GM23338 (cell line): ENCODE measurements at regions not wholly inside any gene's neighbourhood (a gene's known extent, or its start where the extent isn't known, plus 50 kb on each side); places are given as distances from the start of the nearest gene placed in this dataset.

ENCODE experiments used
- ATAC-seq: fragments of 200-7000 bp; cut with Tn5 transposase; 3 replicates; pipeline ENCODE4 v1.9.1; 2020
- DNase-seq: peaks from one replicate; pipeline ENCODE4 v3.0.0-alpha.2; 2015; ENCODE audit warnings: low spot score
- H2AFZ ChIP-seq: fragments of 200-600 bp; sonication (generic); 2 replicates; pipeline ENCODE4 v1.8.0; 2016; ENCODE audit warnings: antibody characterized with exemption, mild to moderate bottlenecking, moderate library complexity
- H3F3A ChIP-seq: fragments of 200-600 bp; sonication (generic); replicated peaks from 2 replicates; pipeline ENCODE4 v1.8.0; 2017; ENCODE audit warnings: antibody characterized with exemption, mixed run types, low read depth
- H3K27ac ChIP-seq: fragments of 200-600 bp; sonication (generic); 2 replicates; pipeline ENCODE4 v1.6.1; 2016; ENCODE audit warnings: low read depth
- H3K27me3 ChIP-seq: fragments of 200-600 bp; sonication (generic); 2 replicates; pipeline ENCODE4 v1.8.0; 2016; ENCODE audit warnings: mild to moderate bottlenecking, mixed run types, moderate library complexity; ENCODE audit not compliant: insufficient read depth
- H3K36me3 ChIP-seq: fragments of 200-600 bp; sonication (generic); 2 replicates; pipeline ENCODE4 v1.8.0; 2016; ENCODE audit warnings: mild to moderate bottlenecking; ENCODE audit not compliant: insufficient read depth
- H3K4me1 ChIP-seq: fragments of 200-600 bp; sonication (generic); 2 replicates; pipeline ENCODE4 v1.8.0; 2016; ENCODE audit warnings: mild to moderate bottlenecking, moderate library complexity; ENCODE audit not compliant: insufficient read depth
- H3K4me2 ChIP-seq: fragments of 200-600 bp; sonication (generic); 2 replicates; pipeline ENCODE4 v1.7.1; 2017; ENCODE audit warnings: mixed run types
- H3K4me3 ChIP-seq: fragments of 200-600 bp; sonication (generic); 2 replicates; pipeline ENCODE4 v1.6.1; 2016; ENCODE audit warnings: mixed run types
- H3K79me2 ChIP-seq: fragments of 200-600 bp; sonication (generic); replicated peaks from 2 replicates; pipeline ENCODE4 v1.8.0; 2017; ENCODE audit warnings: mild to moderate bottlenecking; ENCODE audit not compliant: insufficient read depth
- H3K9me2 ChIP-seq: fragments of 200-600 bp; sonication (generic); 2 replicates; pipeline ENCODE4 v1.8.0; 2017; ENCODE audit not compliant: insufficient read depth
- H4K20me1 ChIP-seq: fragments of 200-600 bp; sonication (generic); replicated peaks from 2 replicates; pipeline ENCODE4 v1.8.0; 2017; ENCODE audit warnings: mild to moderate bottlenecking; ENCODE audit not compliant: insufficient read depth
- H3K27ac Mint-ChIP-seq: 2 replicates; pipeline ENCODE4 v1.8.0; 2020; ENCODE audit warnings: inconsistent platforms, mild to moderate bottlenecking, moderate library complexity, mixed read lengths
- H3K27me3 Mint-ChIP-seq: 3 replicates; pipeline ENCODE4 v1.8.0; 2022; ENCODE audit warnings: low read depth, mild to moderate bottlenecking, moderate library complexity, mixed read lengths, inconsistent platforms; ENCODE audit not compliant: insufficient read depth, poor library complexity
- H3K36me3 Mint-ChIP-seq: 3 replicates; pipeline ENCODE4 v1.8.0; 2021; ENCODE audit warnings: low read depth, mild to moderate bottlenecking, inconsistent platforms, moderate library complexity, mixed read lengths
- H3K4me1 Mint-ChIP-seq: 3 replicates; pipeline ENCODE4 v1.8.0; 2020; ENCODE audit warnings: mild to moderate bottlenecking, inconsistent platforms, mixed read lengths
- H3K4me3 Mint-ChIP-seq: 3 replicates; pipeline ENCODE4 v1.8.0; 2021; ENCODE audit warnings: moderate library complexity, mild to moderate bottlenecking, inconsistent platforms, mixed read lengths
- H3K9me3 Mint-ChIP-seq: 3 replicates; pipeline ENCODE4 v1.8.0; 2020; ENCODE audit warnings: moderate library complexity, mild to moderate bottlenecking, inconsistent platforms, mixed read lengths
- CREB1 ChIP-seq: fragments of 250-450 bp; sonication (Bioruptor Pico); IDR thresholded peaks from 2 replicates; pipeline ENCODE4 v1.5.0; 2020; ENCODE audit warnings: low read depth, mild to moderate bottlenecking, moderate library complexity
- EZH2 ChIP-seq: fragments of 200-600 bp; sonication (generic); IDR thresholded peaks from one replicate; pipeline ENCODE4 v1.8.0; 2017; ENCODE audit warnings: antibody characterized with exemption, mild to moderate bottlenecking, low read depth; ENCODE audit not compliant: unreplicated experiment
- STAT1 ChIP-seq: IDR thresholded peaks from one replicate; pipeline ENCODE4 v1.6.1; 2016; ENCODE audit warnings: antibody characterized with exemption; ENCODE audit not compliant: unreplicated experiment
- ZNF331 ChIP-seq: fragments of 250-450 bp; sonication (Bioruptor Pico); IDR thresholded peaks from 2 replicates; pipeline ENCODE4 v1.5.0; 2020; ENCODE audit warnings: low read depth, mild to moderate bottlenecking, moderate library complexity
- TF ChIP-seq, protein P1 (sequence below): IDR thresholded peaks from 2 replicates; pipeline ENCODE4 v1.6.1; 2016; ENCODE audit warnings: antibody characterized with exemption
- TF ChIP-seq, protein P2 (sequence below), 2 experiments: fragments of 200-600 bp in 1 of 2; sonication (generic) in 1 of 2; conservative IDR thresholded peaks; 2 replicates each; pipeline versions ENCODE4 v1.5.1 to v1.6.1; 2016 to 2017; ENCODE audit warnings: antibody characterized with exemption in 2 of 2, low read depth in 2 of 2, mild to moderate bottlenecking in 2 of 2, moderate library complexity in 1 of 2
- TF ChIP-seq, protein P3 (sequence below): fragments of 250-450 bp; sonication (Bioruptor Pico); IDR thresholded peaks from 2 replicates; pipeline ENCODE4 v1.5.0; 2020; ENCODE audit warnings: mild to moderate bottlenecking, moderate library complexity

- TF ChIP-seq, protein P1, sequence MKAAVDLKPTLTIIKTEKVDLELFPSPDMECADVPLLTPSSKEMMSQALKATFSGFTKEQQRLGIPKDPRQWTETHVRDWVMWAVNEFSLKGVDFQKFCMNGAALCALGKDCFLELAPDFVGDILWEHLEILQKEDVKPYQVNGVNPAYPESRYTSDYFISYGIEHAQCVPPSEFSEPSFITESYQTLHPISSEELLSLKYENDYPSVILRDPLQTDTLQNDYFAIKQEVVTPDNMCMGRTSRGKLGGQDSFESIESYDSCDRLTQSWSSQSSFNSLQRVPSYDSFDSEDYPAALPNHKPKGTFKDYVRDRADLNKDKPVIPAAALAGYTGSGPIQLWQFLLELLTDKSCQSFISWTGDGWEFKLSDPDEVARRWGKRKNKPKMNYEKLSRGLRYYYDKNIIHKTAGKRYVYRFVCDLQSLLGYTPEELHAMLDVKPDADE, result no peak
- TF ChIP-seq CREB1 (CRISPR knock-in tag), result no peak
- TF ChIP-seq, protein P2, sequence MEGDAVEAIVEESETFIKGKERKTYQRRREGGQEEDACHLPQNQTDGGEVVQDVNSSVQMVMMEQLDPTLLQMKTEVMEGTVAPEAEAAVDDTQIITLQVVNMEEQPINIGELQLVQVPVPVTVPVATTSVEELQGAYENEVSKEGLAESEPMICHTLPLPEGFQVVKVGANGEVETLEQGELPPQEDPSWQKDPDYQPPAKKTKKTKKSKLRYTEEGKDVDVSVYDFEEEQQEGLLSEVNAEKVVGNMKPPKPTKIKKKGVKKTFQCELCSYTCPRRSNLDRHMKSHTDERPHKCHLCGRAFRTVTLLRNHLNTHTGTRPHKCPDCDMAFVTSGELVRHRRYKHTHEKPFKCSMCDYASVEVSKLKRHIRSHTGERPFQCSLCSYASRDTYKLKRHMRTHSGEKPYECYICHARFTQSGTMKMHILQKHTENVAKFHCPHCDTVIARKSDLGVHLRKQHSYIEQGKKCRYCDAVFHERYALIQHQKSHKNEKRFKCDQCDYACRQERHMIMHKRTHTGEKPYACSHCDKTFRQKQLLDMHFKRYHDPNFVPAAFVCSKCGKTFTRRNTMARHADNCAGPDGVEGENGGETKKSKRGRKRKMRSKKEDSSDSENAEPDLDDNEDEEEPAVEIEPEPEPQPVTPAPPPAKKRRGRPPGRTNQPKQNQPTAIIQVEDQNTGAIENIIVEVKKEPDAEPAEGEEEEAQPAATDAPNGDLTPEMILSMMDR (conservative IDR thresholded peaks at IDR 0.05; ENCODE audit: low read depth in 2 of 2), result no peak
- TF ChIP-seq STAT1, result no peak
Observed at GRCh38 chr6:63464060-63464459, 108.2 kb upstream of the LOC128125822 start (continued).

DNA sequence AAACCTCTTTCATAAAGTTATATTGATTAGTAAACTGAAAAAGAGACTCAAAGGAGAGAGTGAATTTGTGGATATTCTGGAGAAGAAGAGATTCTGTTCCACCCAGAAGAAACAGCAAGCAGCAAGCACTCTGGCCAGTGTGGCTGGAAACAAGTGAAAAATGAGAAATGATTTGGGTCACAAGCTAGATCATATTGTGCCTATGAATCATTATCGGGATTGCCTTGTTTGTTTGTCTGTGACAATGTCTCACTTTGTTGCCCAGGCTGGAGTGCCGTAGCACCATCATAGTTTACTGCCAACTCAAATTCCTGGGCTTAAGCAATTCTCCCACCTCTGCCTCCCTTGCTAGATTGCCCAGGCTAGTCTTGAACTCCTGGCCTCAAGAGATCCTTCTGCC is 106.5 kb upstream of the LOC128125822 start:
- Mint-ChIP-seq H3K27ac (no peak overlapping the region), H3K9me3 (peaks cover 16% of the 10 kb centered on the region), H3K36me3 (no peaks in the 10 kb centered on the region), H3K27me3 (no peaks in the 10 kb centered on the region), H3K4me3 (no peak overlapping the region), H3K4me1 (no peaks in the 10 kb centered on the region; the same call in 2 of the 3 replicates)
- Histone ChIP-seq H3K4me1 (no peaks in the 10 kb centered on the region), H3K79me2 (no peaks in the 10 kb centered on the region), H3K4me2 (no peak overlapping the region), H3K4me3 (no peak overlapping the region), H3K27ac (no peak overlapping the region), H3K9me2 (no peaks in the 10 kb centered on the region), H3K27me3 (no peaks in the 10 kb centered on the region), H3F3A (no peaks in the 10 kb centered on the region), H2AFZ (no peak overlapping the region), H4K20me1 (no peaks in the 10 kb centered on the region), H3K36me3 (no peaks in the 10 kb centered on the region)
- no peak for ATAC-seq
- TF ChIP-seq, protein P3, sequence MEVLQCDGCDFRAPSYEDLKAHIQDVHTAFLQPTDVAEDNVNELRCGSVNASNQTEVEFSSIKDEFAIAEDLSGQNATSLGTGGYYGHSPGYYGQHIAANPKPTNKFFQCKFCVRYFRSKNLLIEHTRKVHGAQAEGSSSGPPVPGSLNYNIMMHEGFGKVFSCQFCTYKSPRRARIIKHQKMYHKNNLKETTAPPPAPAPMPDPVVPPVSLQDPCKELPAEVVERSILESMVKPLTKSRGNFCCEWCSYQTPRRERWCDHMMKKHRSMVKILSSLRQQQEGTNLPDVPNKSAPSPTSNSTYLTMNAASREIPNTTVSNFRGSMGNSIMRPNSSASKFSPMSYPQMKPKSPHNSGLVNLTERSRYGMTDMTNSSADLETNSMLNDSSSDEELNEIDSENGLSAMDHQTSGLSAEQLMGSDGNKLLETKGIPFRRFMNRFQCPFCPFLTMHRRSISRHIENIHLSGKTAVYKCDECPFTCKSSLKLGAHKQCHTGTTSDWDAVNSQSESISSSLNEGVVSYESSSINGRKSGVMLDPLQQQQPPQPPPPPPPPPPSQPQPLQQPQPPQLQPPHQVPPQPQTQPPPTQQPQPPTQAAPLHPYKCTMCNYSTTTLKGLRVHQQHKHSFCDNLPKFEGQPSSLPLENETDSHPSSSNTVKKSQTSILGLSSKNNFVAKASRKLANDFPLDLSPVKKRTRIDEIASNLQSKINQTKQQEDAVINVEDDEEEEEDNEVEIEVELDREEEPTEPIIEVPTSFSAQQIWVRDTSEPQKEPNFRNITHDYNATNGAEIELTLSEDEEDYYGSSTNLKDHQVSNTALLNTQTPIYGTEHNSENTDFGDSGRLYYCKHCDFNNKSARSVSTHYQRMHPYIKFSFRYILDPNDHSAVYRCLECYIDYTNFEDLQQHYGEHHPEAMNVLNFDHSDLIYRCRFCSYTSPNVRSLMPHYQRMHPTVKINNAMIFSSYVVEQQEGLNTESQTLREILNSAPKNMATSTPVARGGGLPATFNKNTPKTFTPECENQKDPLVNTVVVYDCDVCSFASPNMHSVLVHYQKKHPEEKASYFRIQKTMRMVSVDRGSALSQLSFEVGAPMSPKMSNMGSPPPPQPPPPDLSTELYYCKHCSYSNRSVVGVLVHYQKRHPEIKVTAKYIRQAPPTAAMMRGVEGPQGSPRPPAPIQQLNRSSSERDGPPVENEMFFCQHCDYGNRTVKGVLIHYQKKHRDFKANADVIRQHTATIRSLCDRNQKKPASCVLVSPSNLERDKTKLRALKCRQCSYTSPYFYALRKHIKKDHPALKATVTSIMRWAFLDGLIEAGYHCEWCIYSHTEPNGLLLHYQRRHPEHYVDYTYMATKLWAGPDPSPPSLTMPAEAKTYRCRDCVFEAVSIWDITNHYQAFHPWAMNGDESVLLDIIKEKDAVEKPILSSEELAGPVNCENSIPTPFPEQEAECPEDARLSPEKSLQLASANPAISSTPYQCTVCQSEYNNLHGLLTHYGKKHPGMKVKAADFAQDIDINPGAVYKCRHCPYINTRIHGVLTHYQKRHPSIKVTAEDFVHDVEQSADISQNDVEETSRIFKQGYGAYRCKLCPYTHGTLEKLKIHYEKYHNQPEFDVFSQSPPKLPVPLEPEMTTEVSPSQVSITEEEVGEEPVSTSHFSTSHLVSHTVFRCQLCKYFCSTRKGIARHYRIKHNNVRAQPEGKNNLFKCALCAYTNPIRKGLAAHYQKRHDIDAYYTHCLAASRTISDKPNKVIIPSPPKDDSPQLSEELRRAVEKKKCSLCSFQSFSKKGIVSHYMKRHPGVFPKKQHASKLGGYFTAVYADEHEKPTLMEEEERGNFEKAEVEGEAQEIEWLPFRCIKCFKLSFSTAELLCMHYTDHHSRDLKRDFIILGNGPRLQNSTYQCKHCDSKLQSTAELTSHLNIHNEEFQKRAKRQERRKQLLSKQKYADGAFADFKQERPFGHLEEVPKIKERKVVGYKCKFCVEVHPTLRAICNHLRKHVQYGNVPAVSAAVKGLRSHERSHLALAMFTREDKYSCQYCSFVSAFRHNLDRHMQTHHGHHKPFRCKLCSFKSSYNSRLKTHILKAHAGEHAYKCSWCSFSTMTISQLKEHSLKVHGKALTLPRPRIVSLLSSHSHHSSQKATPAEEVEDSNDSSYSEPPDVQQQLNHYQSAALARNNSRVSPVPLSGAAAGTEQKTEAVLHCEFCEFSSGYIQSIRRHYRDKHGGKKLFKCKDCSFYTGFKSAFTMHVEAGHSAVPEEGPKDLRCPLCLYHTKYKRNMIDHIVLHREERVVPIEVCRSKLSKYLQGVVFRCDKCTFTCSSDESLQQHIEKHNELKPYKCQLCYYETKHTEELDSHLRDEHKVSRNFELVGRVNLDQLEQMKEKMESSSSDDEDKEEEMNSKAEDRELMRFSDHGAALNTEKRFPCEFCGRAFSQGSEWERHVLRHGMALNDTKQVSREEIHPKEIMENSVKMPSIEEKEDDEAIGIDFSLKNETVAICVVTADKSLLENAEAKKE (CRISPR knock-in tag), result no peak
- TF ChIP-seq EZH2 (no peak), ZNF331 (CRISPR knock-in tag) (no peak)
- TF ChIP-seq, protein P1, result no peak
- no peak for DNase-seq
